C4-2B (cell line): ENCODE measurements at regions not wholly inside any gene's neighbourhood (a gene's known extent, or its start where the extent isn't known, plus 50 kb on each side); places are given as distances from the start of the nearest gene placed in this dataset.

Source experiments
- ZFX ChIP-seq: fragments of 450-650 bp; IDR thresholded peaks from 2 replicates; pipeline ENCODE4 v1.6.1; 2017
- TF ChIP-seq, protein P1 (sequence below): fragments of 450-650 bp; conservative IDR thresholded peaks from 2 replicates; pipeline ENCODE4 v1.5.1; 2017; ENCODE audit warnings: mild to moderate bottlenecking

GRCh38 chr11:116694349-116694725 is 78.5 kb downstream of the BUD13 start:
- TF ChIP-seq, protein P1, sequence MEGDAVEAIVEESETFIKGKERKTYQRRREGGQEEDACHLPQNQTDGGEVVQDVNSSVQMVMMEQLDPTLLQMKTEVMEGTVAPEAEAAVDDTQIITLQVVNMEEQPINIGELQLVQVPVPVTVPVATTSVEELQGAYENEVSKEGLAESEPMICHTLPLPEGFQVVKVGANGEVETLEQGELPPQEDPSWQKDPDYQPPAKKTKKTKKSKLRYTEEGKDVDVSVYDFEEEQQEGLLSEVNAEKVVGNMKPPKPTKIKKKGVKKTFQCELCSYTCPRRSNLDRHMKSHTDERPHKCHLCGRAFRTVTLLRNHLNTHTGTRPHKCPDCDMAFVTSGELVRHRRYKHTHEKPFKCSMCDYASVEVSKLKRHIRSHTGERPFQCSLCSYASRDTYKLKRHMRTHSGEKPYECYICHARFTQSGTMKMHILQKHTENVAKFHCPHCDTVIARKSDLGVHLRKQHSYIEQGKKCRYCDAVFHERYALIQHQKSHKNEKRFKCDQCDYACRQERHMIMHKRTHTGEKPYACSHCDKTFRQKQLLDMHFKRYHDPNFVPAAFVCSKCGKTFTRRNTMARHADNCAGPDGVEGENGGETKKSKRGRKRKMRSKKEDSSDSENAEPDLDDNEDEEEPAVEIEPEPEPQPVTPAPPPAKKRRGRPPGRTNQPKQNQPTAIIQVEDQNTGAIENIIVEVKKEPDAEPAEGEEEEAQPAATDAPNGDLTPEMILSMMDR: no peak
- no peak for TF ChIP-seq ZFX
